Spleen (tissue), 7 donors: ENCODE measurements at regions not wholly inside any gene's neighbourhood (a gene's known extent, or its start where the extent isn't known, plus 50 kb on each side); places are given as distances from the start of the nearest gene placed in this dataset.

Experiments used
- CTCF ChIP-seq, 11 experiments: fragments of 200-600 bp in 7 of 11; fragments of 450-650 bp in 4 of 11; sonication (generic) in 4 of 11; IDR thresholded peaks in 8 of 11; conservative IDR thresholded peaks in 3 of 11; 1 replicate in 7 of 11; 2 replicates in 4 of 11; pipeline versions ENCODE4 v1.4.0 to v1.8.0; 2016 to 2021; ENCODE audit warnings: antibody characterized with exemption in 11 of 11, inconsistent platforms in 4 of 11, mild to moderate bottlenecking in 1 of 11
- POLR2A ChIP-seq, 3 donors: fragments of 450-650 bp; IDR thresholded peaks; one replicate each; pipeline ENCODE4 v1.5.1; 2017; ENCODE audit warnings: antibody characterized with exemption in 3 of 3, mild to moderate bottlenecking in 1 of 3
- POLR2AphosphoS5 ChIP-seq, 3 donors: sonication (generic); formaldehyde crosslinking; IDR thresholded peaks; one replicate each; pipeline ENCODE4 v1.5.1; 2017; ENCODE audit warnings: antibody characterized with exemption in 3 of 3
- donor health status: DM: no; HTN: no; CAD: no; lungs with moderate emphysema.
- donor health status: DM: no; HTN: no; CAD: no.
- donor health status: DM: no; HTN: no; CAD: no.

DNA sequence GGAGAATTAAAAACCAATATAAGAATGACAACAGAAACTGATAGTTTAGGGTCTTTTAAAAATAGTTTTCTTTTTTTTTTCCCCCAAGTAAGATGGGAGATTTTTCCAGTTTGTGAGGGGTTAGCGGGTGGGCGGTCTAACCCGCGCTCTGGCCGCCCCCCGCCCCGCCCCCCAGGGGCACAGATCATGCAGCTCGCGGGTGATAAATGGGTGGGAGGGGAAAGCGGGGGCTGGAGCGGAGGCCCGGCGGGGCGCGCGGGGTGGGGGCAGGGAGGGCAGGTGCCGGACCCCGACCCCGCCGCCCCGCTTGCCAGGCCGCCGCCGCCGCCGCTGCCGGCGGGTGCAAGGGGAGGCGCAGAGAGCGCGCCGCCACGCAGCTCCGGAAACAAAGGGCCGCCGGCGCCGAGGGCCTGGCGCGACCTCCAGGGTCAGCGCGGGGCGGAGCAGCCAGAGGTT, 60.1 kb upstream of the GSE1 start:
- TF ChIP-seq CTCF (IDR thresholded peaks at IDR 0.05 in 8 of 11, conservative IDR thresholded peaks at IDR 0.05 in 3 of 11) (no peak), POLR2A (IDR thresholded peaks at IDR 0.05) (no peak), POLR2AphosphoS5 (IDR thresholded peaks at IDR 0.05) (peak in 1 of 3 donors; percentile 55)
